Lower lobe of right lung (tissue), 2 donors: ENCODE measurements at regions not wholly inside any gene's neighbourhood (a gene's known extent, or its start where the extent isn't known, plus 50 kb on each side); places are given as distances from the start of the nearest gene placed in this dataset.

ENCODE experiments used
- ATAC-seq, 2 donors: fragments of 200-7000 bp; cut with Tn5 transposase; one replicate each; pipeline ENCODE4 v1.9.1; 2020 to 2022; ENCODE audit warnings: mild to moderate bottlenecking in 2 of 2, moderate library complexity in 2 of 2
- DNase-seq: peaks from one replicate; pipeline ENCODE4 v3.0.0-alpha.2; 2020
- H3K27ac ChIP-seq: fragments of 200-600 bp; one replicate; pipeline ENCODE4 v1.8.0; 2022
- H3K27me3 ChIP-seq: fragments of 200-600 bp; one replicate; pipeline ENCODE4 v1.8.0; 2022; ENCODE audit warnings: low read depth
- H3K36me3 ChIP-seq: fragments of 200-600 bp; one replicate; pipeline ENCODE4 v1.8.0; 2022; ENCODE audit warnings: mild to moderate bottlenecking
- H3K4me1 ChIP-seq: fragments of 200-600 bp; one replicate; pipeline ENCODE4 v1.8.0; 2022
- H3K4me3 ChIP-seq: fragments of 200-600 bp; one replicate; pipeline ENCODE4 v1.8.0; 2022; ENCODE audit warnings: mild to moderate bottlenecking
- H3K9me3 ChIP-seq: fragments of 200-600 bp; one replicate; pipeline ENCODE4 v1.8.0; 2022
- CTCF ChIP-seq: fragments of 200-600 bp; IDR thresholded peaks from one replicate; pipeline ENCODE4 v1.8.0; 2022; ENCODE audit warnings: antibody characterized with exemption, mild to moderate bottlenecking
- intact Hi-C: fragments of 100-400 bp; cut with DNase I; formaldehyde crosslinking; loops from one replicate; pipeline ENCODE4 v1.11.0; 2022
- donor health status: DM: no; HTN: yes; CAD: no; lungs with severe emphysema.

GRCh38 chr5:42360056-42360455 is 63.2 kb upstream of the GHR start:
- H3K4me3 ChIP-seq: no peak overlapping the region
- H3K36me3 ChIP-seq: no peaks in the 10 kb centered on the region
- H3K9me3 ChIP-seq: no peaks in the 10 kb centered on the region
- no peak for TF ChIP-seq CTCF
- ATAC-seq (no peak), DNase-seq (no peak)
- no peaks in the 10 kb centered on the region for H3K27me3 ChIP-seq
- H3K4me1 ChIP-seq: no peaks in the 10 kb centered on the region
- H3K27ac ChIP-seq: no peak overlapping the region
- intact Hi-C loops: no loop called here

- H3K9me3 ChIP-seq: no peaks in the 10 kb centered on the region
- DNase-seq (no peak), ATAC-seq (no peak)
- H3K4me1 ChIP-seq: no peaks in the 10 kb centered on the region
- TF ChIP-seq CTCF: no peak
- H3K4me3 ChIP-seq: no peak overlapping the region
- intact Hi-C loops: no loop called here
- H3K27ac ChIP-seq: no peak overlapping the region
- H3K36me3 ChIP-seq: no peaks in the 10 kb centered on the region
- H3K27me3 ChIP-seq: no peaks in the 10 kb centered on the region
Measured at GRCh38 chr5:42360616-42361314, 62.5 kb upstream of the GHR start.

DNA sequence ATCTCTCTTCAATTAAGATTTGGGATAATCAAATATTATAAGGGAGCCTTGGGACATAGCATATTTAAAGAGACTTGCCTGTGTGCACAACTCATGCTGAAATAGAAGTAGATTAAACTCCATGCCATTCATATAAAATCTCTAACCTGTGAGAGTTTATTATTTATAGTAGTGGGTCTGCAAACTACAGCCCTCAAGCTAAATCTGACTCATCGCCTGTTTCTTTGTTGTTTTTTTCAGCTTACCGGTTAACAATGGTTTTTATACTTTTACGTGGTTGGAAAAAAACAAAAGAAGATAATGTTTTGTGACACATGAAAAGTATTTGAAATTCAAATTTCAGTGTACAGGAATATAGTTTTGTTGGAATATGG is 61.9 kb upstream of the GHR start:
- no peak overlapping the region for H3K4me3 ChIP-seq
- intact Hi-C loops: no loop called here
- ATAC-seq: no peak
- DNase-seq: no peak
- H3K9me3 ChIP-seq: no peaks in the 10 kb centered on the region
- no peak overlapping the region for H3K27ac ChIP-seq
- H3K4me1 ChIP-seq: no peaks in the 10 kb centered on the region
- no peak for TF ChIP-seq CTCF
- no peaks in the 10 kb centered on the region for H3K27me3 ChIP-seq
- H3K36me3 ChIP-seq: no peaks in the 10 kb centered on the region

DNA sequence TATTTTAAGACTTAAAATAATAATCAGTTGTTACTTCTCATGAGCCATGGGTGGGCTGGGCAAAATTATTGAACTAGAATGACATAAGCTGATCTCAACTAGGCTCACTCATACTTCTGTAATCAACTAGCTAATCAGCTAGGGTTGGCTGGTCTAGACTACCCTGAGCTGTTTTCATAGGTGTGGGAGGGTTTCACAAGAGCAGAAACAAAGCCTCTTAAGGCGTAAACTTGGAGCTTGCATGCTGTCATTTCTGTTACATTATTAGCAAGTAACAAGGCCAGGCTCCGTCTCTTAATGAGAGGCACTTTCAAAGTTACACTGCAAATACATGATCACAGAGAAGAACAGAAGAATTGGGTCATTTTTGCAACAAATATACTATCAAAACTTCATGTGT is 57.2 kb upstream of the GHR start:
- intact Hi-C loops: no loop called here
- no peak for TF ChIP-seq CTCF

More for the DNA sequence above, 57.2 kb upstream of the GHR start:
- Histone ChIP-seq H3K4me3 (no peak overlapping the region), H3K4me1 (no peaks in the 10 kb centered on the region), H3K27ac (no peak overlapping the region), H3K27me3 (no peaks in the 10 kb centered on the region), H3K36me3 (no peaks in the 10 kb centered on the region), H3K9me3 (no peaks in the 10 kb centered on the region)
- ATAC-seq: no peak
- DNase-seq: no peak
